ENCODE measurements at regions not wholly inside any gene's neighbourhood (a gene's known extent, or its start where the extent isn't known, plus 50 kb on each side); places are given as distances from the start of the nearest gene placed in this dataset.
"Not testable (repeated sequence)": the region's sequence is repeated elsewhere in the genome, so short reads cannot be mapped to it uniquely, and the experiment has no call there.

DNA sequence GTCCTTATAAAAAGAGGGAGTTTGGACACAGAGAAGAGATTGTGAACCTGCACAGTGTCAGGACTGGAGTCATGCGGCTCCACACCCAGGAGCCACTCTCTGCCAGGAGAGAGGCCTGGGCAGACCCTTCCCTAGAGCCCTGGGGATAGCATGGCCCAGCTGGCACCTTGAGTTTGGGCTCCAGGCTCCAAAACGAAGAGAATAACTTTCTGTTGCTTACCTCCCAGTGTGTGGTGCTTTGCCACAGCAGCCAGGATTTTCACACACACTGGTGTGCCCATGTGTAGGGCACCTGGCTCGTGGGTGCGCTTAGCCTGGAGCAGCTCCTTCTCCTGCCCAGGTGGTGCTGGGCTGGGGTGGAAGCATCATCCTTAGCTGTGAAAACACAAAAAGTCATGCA is 344.3 kb downstream of the TEX29 start:
- CTCF ChIA-PET: no interaction called here
- H3K4me3 Mint-ChIP-seq: no peak overlapping the region
- DNase-seq: no peak
- no peaks in the 10 kb centered on the region for H3K9me3 Mint-ChIP-seq
- no peaks in the 10 kb centered on the region for H3K27me3 Mint-ChIP-seq
- no peaks in the 10 kb centered on the region for H3K36me3 Mint-ChIP-seq
- no peaks in the 10 kb centered on the region for H3K4me1 Mint-ChIP-seq
- H3K27ac Mint-ChIP-seq: no peak overlapping the region

DNA sequence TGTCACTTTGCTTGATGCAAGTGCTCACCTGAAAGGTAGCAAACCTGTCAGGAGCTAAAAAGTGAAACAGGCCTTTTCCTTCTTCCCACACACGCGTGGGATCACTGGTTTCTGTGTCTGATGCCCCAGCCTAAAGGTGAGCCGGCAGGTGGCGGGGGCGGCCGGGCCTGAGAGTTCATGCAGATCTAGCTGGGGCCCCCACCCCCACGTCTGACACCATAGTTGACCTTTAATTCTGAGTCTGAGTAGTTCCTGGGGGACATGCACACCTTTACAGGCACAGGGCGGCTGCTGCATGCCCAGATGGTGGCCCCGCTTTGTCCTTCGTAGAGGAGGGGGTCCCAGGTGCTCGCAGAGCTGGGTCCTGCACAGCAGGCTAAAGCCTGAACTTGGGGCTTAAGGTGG is 345.3 kb downstream of the TEX29 start:
- Mint-ChIP-seq H3K4me1 (no peaks in the 10 kb centered on the region), H3K4me3 (no peak overlapping the region), H3K9me3 (no peaks in the 10 kb centered on the region), H3K27me3 (no peaks in the 10 kb centered on the region), H3K36me3 (no peaks in the 10 kb centered on the region), H3K27ac (no peak overlapping the region)
- CTCF ChIA-PET: no interaction called here
- no peak for DNase-seq

DNA sequence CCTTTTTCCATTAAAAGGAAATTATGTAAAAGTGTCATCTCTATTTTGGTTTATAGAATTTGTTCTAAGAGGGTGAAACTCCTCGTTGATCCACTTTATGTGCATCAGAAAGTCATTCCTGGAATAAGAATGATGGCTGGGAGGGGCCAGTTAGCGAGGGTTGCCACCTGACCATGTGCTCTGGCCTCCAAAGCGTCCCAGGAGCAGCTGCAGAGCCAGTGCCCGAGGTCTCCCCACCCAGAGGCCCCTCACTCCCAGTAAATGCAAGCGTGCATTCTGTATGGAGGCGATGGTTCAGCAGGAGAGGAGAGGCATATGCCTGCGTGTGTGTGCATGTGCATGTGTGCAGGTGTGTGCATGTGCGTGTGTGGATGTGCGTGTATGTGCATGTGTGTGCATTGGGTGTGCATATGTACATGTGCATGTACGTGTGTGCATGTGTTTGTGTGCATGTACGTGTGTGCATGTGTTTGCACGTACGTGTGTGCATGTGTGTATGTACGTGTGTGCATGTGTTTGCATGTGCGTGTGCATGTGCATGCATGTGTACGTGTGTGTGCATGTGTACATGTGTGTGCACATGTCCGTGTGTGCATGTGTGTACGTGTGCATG is 345.8 kb downstream of the TEX29 start:
- no peaks in the 10 kb centered on the region for H3K9me3 Mint-ChIP-seq
- no peaks in the 10 kb centered on the region for H3K4me1 Mint-ChIP-seq
- DNase-seq: no peak
- no peak overlapping the region for H3K4me3 Mint-ChIP-seq
- CTCF ChIA-PET: no interaction called here
- no peak overlapping the region for H3K27ac Mint-ChIP-seq
- no peaks in the 10 kb centered on the region for H3K27me3 Mint-ChIP-seq
- H3K36me3 Mint-ChIP-seq: no peaks in the 10 kb centered on the region

DNA sequence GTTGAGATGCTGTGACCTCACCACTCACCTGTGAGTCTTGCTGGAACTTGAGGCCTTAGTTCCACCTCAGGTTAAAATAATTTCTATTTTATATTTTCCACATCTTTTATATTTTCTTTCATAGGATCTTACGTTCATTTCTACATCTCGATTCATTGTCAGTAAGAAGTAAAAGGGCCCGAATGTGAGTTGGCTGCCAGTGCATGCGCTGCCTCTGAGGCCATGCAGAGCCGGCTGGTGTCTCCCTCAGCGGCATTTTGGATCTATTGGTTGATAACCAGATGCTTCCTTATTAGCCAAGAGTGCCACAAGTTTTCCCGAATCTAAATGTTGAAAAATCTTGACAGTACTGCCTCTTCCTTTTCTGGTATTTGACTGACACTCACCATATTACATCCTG is 347.3 kb downstream of the TEX29 start:
- Mint-ChIP-seq H3K27me3 (no peaks in the 10 kb centered on the region), H3K4me3 (no peak overlapping the region), H3K9me3 (no peaks in the 10 kb centered on the region), H3K36me3 (no peaks in the 10 kb centered on the region), H3K27ac (no peak overlapping the region), H3K4me1 (no peaks in the 10 kb centered on the region)
- no peak for DNase-seq
- CTCF ChIA-PET: no interaction called here

DNA sequence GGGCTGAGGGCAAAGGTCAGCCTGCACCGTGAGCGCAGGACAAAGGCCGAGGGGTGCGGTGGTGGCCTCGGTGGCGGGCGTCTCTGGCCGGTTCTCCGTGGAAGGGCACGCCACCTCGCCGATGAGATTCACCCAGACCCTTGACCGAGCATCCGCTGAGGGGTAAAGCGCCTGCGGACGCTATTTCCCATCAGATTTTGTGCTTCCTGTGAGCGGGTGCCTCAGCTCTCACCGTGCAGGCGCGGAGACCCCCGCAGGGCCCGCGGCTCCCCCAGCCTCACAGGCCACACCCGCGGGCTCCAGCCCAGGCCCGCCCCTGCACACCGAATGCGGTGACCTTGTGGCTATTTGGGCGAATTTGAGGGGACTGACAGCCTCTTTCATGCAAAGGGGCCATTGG is 348.0 kb downstream of the TEX29 start:
- Mint-ChIP-seq H3K4me1 (no peaks in the 10 kb centered on the region), H3K4me3 (no peak overlapping the region), H3K9me3 (no peaks in the 10 kb centered on the region), H3K36me3 (no peaks in the 10 kb centered on the region), H3K27ac (no peak overlapping the region), H3K27me3 (no peaks in the 10 kb centered on the region)
- no peak for DNase-seq
- CTCF ChIA-PET: no interaction called here

DNA sequence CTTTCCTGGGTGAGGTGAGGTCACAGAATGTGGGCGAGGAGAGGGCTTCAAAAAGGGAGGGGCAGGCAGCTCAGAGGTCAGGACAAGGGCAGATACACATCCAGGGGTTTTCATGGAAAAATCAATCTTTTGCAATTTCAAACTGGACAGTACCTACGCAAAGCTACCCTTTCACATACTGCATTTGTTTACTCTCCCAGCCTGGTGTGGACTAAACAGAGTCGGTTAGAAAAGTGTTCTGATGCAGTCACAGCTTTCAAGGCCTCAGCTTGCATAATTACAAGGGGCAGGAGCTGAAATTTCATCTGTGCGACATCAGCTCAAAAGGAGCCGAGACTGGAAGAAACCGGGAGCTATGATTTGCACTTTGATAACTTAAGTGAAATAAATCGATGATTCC is 351.8 kb downstream of the TEX29 start:
- H3K27me3 Mint-ChIP-seq, H3K36me3 Mint-ChIP-seq, CTCF ChIA-PET: not testable (repeated sequence)

DNA sequence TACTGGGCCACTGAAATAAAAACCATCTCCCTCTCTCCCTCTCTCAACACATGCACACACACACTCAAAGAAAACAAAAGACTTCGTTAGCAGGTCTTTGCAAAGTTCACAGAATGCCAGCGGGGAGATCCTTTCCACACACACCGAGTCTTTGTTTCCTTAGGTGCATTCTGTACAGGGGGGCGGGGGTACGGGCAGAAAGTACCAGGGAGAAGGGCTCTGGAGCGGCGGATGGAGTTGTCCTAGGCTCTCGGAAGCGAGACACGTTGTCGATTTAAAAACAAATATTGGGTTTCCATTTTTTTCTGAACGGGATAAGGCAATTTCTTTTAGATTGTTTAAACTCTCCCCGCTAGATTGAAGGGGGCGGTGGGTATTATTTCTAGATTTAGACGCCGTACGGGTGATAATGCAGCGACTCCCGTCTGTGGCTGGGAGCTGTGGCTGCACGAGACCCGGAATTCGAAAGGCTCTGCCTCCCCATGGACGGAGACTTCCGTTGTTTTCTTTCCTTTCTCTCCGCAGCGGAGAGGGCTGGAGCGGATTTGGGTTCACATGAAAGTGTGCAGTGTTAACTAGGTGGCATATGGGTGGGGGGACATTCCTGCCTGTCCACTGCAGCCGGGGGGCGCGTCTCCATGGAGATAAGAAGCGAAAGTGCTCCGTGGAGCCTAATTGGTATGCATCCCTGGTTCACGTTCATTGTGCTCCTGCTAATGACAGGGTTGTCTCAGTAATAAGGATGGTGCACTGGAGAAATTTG is 357.9 kb downstream of the TEX29 start:
- H3K27ac Mint-ChIP-seq, H3K4me3 Mint-ChIP-seq, H3K27me3 Mint-ChIP-seq, H3K36me3 Mint-ChIP-seq, H3K4me1 Mint-ChIP-seq, H3K9me3 Mint-ChIP-seq, CTCF ChIA-PET, DNase-seq: not testable (repeated sequence)

More for the DNA sequence above, 351.8 kb downstream of the TEX29 start:
- H3K4me1 Mint-ChIP-seq, DNase-seq, H3K9me3 Mint-ChIP-seq, H3K27ac Mint-ChIP-seq, H3K4me3 Mint-ChIP-seq: not testable (repeated sequence)

DNA sequence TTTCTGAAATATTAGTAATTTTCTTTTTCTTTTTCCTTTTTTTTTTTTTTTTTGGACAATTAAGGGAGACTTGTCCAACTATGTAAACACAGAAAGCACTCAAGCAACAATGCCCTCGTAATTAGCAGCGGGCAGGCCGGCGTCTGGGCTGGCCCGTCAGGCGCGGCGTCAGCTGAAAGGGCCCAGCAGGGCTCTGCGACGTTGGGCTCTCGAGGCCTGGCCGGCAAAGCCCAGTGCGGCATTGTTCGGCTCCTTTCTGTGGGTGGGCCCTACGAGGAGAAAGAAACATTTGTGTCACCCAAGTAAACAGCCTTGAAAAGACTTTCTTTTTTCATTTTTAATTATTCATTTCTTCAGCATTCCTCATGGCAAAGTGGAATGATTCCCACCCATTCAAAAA is 359.2 kb downstream of the TEX29 start:
- H3K27ac Mint-ChIP-seq, H3K27me3 Mint-ChIP-seq, H3K4me3 Mint-ChIP-seq, DNase-seq, H3K9me3 Mint-ChIP-seq, H3K36me3 Mint-ChIP-seq, CTCF ChIA-PET, H3K4me1 Mint-ChIP-seq: not testable (repeated sequence)

DNA sequence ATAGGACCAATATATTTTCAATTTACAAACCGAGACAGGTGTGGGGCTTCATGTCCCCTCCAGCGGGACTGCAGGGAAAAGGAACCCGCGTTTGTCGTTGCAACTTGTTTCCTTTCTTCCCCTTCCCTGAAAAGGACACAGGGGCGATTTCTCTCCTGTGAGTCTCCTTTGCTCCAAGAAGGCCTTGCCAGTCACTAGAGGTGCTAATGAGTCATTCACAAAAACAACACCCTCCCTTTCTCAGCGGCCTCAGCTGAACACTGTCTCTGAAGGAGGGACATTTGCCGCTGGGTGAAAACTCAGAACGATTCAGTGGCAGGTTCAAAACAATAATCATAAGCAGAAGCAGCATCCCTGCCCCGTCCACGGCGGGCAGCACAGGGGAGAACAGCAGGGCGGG is 359.7 kb downstream of the TEX29 start:
- H3K36me3 Mint-ChIP-seq, CTCF ChIA-PET, DNase-seq, H3K27ac Mint-ChIP-seq, H3K4me3 Mint-ChIP-seq, H3K9me3 Mint-ChIP-seq, H3K4me1 Mint-ChIP-seq, H3K27me3 Mint-ChIP-seq: not testable (repeated sequence)

DNA sequence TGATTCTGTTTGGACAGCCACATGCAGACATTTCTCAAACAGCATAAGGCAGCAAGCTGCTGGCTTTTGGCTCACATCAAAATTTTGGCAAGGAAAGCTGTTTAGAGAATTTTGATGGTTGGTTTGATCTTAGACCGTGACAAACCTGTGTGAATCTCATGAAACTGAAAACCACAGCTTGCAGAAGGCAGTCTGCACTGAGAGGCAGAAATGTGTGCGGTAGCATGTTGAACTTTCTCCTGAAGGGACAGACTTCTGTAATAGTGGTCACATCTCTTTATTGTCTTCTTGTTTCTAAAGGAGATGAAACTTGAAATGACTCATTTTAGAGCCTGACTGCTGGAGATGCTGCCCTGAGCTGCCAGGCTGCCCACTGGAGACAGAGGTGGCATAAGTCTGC is 371.6 kb downstream of the TEX29 start:
- H3K9me3 Mint-ChIP-seq, DNase-seq, H3K36me3 Mint-ChIP-seq, H3K27ac Mint-ChIP-seq, H3K27me3 Mint-ChIP-seq, CTCF ChIA-PET, H3K4me1 Mint-ChIP-seq, H3K4me3 Mint-ChIP-seq: not testable (repeated sequence)

DNA sequence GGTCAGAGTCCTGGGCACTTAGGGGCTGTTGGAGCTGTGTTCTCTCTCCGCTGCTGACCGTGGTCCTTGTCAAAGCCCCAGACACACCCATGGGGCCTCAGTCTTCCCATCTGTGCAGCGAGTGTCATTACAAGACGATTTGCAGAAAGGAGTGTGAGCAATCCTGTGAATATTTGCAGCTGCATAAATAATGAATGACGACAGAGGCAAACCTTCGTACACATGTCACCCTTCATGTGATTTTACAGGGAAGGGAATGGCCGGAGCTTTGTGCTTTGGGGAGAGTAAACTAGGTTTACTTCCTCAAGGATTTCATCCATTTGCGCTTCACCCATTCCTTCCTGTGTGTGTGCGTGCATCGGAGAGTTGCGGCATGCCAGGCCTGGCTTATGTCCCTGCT is 370.8 kb upstream of the SOX1 start:
- H3K36me3 Mint-ChIP-seq, H3K27ac Mint-ChIP-seq, H3K4me3 Mint-ChIP-seq, H3K9me3 Mint-ChIP-seq, H3K27me3 Mint-ChIP-seq, DNase-seq, H3K4me1 Mint-ChIP-seq, CTCF ChIA-PET: not testable (repeated sequence)

DNA sequence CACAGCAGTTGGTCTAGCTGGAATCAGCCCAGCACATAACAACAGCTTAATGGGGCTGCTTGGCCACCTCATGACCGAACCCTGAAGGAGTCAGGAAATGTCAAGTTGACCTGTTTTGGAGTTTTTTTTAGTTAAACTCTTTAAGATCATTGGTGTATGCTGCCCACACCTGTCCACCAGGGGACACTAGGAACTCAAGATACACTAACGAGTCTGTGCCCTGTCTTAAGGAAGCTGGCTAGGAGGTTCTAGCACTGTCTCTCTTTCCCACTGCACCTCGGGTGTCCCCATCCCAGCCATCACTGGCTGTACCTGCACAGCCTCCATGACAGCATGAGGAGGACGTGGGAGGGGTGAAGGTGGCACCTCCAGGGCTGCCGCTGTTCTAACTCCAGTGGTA is 364.9 kb upstream of the SOX1 start:
- CTCF ChIA-PET, H3K27ac Mint-ChIP-seq: not testable (repeated sequence)

More for the DNA sequence above, 364.9 kb upstream of the SOX1 start:
- not testable (repeated sequence) for H3K4me1 Mint-ChIP-seq, H3K27me3 Mint-ChIP-seq, H3K9me3 Mint-ChIP-seq, H3K4me3 Mint-ChIP-seq, H3K36me3 Mint-ChIP-seq, DNase-seq
